Amygdala (tissue), 56 donors: ENCODE measurements at regions not wholly inside any gene's neighbourhood (a gene's known extent, or its start where the extent isn't known, plus 50 kb on each side); places are given as distances from the start of the nearest gene placed in this dataset.
"Not testable (repeated sequence)": the region's sequence is repeated elsewhere in the genome, so short reads cannot be mapped to it uniquely, and the experiment has no call there.

Experiments used
- DNase-seq, 56 donors: peaks; one replicate each; lab custom pipeline; 2025; lab: John Stamatoyannopoulos, UW

DNA sequence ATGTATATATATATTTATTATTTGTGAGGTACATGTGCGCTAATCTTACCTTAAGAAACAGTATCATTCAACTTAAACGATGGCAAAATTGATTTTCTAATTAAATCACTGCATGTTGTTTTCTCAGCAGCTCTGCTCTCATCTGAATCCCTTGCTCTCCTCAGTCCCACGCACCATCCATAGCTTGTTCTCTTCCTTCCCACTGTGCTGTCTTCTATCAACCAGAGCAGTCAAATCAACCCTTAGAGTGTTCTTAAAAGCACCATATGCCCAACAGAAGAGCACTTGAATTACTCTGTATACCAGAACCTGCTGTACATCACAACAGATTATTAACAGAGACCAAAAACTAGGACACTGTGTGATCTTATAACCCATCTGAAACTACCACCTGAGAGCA lies 209.4 kb upstream of the G2E3 start:
- peak in 1 of 56 donors; percentile 3 for DNase-seq

DNA sequence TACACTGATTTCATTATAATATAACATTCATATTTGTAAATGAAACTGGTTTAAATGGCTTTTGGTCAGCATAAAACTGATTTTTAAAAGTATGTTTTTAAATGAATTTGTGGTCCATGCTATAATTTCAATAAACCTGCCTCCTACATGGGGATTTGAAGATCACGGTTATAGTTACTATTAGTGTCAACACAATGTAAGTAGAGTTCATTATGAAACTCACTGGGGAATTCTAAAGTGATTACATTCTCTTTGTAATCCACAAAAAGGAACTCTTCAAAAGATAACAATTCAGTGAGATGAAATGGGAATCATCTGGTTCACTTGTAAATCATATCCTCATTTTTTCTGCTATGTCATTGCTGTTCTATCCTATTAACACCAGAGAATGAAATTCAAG lies 204.5 kb upstream of the G2E3 start:
- no peak for DNase-seq

DNA sequence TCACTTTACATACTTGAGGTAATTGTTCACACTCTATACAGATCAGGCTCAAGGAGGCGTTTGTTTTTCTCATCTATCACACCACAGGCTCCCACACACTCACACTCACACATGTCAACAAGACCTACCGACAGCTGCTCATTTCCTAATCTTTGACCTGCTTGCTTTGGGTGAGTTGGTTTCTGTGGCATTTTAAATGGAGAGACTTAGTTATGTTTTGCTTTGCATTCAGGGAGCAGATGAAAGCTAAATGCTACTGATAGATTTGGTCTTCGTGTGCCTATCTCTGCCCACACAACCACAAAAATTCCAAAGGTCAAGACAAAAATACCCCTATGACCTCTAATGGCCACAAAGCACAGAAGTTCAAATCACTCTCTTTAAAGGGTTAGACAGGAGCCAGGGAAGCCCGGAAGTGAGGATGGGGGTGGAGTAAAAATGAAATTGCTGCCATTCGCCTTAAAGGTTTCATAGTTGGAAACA lies 203.5 kb upstream of the G2E3 start:
- DNase-seq: peak in 2 of 56 donors; percentile 1 to 6

DNA sequence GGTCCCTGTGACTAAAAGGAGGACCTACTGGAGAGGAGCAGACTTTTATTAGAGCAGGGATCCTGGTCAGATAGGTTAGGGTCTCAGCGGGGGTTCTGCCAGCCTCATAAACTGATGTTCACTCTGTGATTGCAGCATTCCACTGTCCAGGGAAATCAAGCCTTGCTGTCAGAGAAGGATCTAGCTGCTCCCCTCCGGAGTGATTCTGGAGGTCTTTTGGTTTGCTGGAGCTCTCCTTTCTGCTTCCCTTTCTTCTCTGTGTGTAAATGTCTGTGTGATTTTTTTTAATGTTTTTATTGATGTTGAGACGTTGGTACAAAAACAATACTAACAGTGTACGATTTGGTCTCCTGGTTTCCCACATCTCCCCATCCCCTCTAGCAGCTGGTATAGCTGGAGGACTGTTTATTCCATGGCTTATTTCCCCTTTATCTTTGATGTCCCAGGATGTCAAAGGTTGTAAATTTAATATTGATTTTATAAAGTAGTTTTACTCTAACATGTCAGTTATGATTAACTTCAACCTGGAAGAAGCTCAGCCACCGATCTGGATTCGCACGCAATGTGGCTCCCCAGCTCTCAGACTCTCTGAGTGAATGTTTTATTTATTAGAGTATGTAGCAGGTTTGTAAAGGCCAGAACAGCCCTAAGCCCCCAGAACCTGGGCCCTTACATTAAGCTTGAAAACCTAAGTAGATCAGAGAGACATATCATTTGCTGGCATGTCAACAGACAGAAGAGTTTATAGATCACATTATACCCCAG lies 202.3 kb upstream of the G2E3 start:
- no peak for DNase-seq

DNA sequence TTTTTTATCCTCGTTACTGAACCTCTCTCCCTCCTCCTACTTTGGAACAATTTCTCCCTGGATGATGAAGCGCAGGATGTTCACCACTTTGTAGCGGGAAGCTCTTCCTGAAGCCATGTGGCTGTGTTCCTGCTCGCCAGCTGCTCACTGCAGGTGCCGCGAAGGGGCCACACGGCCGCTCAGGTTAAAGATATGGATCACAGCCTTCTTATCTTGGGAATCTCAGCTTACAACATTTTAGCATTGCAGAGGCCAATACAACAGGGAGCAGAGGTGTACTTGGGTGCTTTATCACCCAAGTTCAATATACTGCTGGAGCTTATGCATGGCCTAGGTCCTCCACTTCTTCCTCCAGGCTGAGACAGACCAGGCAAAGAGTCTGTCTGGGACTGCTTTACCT lies 201.2 kb upstream of the G2E3 start:
- DNase-seq: no peak

DNA sequence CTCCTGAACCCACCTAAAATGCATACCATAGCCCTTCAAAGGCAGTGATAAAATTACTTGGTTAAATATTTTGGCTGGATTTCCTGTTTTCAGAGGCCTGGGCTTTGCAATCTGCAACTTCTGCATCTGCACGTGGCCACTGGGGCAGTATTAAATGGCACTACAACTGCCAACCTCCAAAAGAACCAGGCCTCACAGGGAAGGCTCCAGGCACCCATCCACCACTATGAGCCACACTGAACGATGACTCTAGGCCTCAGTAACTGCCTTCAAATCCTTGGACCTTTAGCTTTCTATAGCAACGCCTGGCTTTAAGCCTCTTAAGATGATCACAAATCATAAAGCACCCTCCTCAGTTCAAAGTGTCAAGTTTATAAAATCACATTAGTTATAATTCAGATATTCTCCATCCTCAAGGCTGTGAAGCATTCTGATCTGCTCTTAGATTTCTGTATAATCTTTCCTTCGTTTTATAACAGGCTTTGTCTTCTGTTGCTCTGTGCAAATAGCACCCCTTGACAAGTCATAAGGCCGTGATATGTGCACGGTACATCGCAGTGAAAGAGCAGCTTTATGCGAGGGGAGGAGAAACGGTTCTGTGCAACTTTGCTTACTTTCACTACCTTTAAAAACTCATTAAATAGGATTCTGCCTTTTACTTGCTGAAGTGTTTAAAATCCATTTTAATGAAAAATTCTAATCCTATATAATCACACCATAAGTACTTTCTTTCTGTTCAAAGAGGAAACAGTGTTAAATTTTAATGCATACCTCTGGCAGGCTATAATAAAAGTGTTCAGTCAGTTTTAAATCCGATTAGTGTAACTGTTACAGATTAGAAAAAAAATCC lies 196.4 kb upstream of the G2E3 start:
- no peak for DNase-seq

DNA sequence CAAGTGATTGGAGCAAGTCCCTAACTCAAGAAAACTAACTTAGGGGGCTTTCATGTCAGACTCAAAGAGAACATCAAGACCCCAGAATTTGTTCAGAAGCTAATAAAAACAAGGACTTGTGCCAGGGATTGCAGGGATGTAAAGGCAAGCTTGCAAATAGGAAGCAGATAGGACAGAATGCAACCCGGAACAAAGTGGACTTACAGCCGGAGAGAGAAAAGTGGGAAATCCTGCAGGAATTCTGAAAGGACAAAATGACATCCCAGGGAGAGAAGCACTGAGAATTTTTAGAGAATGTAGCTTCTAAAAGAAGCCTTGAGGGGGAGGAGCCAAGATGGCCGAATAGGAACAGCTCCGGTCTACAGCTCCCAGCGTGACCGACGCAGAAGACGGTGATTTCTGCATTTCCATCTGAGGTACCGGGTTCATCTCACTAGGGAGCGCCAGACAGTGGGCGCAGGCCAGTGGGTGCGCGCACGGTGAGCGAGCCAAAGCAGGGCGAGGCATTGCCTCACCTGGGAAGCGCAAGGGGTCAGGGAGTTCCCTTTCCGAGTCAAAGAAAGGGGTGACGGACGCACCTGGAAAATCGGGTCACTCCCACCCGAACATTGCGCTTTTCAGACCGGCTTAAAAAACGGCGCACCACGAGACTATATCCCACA lies 195.6 kb upstream of the G2E3 start:
- DNase-seq: not testable (repeated sequence)

DNA sequence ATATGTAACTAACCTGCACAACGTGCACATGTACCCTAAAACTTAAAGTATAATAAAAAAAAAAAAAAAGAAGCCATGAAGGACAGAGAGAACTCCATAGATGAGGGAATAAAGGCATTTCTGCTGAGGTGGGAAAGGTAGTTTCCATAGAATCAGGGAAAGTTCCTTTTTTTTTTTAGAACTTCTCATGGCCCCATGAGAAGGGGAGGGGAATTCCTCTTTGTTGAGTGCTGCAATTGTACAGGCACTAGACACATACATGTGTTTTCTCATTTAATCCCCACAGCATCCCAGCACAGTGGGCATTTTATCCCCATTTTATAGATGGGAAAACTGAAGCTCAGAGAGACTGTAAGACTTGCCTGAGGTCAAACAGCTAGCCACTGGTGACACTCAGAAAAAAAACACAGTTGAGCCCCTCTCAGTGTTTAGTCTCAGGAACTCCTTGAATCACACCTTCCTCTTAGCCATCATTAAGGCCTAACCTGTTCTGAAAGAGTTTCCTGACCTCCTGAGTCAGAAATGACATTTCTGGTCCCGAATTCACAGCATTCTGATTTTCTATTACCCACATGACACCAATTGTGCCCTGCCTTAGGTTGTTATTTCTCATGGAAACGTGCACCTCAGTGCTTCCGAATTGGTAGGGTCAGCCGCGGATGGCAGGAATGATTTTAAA lies 189.3 kb upstream of the G2E3 start:
- DNase-seq: no peak

DNA sequence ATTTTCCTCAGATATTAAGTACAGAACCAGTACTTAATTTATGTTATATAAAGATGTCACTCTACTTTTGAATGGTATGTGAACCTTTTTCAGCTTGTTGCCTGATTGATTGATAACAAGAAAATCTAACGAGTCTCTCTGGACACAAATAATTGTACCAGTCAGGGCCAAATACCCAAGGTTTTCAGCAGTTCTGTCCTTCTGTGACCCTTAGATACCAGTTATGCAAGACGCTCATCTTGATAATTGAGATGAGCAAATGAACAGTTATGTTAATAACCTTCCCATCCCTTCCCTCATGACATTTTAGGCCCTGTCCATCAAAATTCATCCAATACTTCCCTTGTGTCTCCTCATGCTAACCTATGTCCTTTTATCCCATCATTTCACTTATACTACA lies 185.9 kb upstream of the G2E3 start:
- DNase-seq: no peak

DNA sequence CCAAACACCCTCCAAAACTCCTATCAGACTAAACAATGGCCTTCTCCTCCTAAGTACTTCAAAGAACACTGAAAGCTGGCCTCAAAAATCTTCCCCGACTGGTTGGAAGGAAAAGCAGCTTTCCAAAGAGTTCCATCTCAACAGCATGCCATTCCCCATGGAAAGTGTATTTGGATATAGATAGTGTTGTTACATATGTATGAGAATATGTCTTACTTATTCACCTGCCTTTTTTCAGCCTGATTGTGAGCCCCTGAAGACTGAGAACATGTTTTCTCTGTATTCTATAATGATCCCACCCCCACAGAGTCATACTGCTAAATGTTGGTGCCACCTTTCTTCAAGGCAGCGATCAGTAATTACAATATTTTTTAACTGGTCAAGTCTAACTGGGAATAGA lies 185.4 kb upstream of the G2E3 start:
- DNase-seq: no peak

DNA sequence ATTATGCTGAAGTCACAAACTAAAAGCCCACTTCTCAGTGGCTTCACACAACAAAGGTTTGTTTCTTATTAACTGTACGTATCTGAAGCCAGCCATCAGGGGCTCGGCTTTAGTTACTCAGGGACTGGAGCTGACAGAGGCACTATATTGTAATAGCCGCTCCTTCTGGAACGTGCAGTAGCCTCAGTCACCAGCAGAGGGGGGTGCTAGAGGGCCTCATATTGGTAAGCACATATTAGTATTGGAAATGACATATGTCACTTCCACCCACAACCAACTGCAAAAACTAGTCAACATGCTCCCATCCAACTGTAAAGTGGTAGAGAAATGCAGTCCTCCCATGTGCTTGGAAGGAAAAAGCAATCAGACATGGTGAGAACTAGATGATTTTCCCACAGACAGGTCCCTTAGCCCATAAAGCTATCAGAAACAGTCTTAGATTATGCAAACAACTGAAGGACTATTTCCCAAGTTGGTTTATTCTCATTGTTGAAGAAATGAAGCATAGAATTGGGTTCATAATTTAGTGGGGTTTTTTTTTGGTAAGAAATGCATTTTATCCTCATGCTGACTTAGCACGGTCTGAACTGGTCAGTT lies 183.6 kb upstream of the G2E3 start:
- DNase-seq: peak in 28 of 56 donors; percentile 1 to 66 (median 13)

DNA sequence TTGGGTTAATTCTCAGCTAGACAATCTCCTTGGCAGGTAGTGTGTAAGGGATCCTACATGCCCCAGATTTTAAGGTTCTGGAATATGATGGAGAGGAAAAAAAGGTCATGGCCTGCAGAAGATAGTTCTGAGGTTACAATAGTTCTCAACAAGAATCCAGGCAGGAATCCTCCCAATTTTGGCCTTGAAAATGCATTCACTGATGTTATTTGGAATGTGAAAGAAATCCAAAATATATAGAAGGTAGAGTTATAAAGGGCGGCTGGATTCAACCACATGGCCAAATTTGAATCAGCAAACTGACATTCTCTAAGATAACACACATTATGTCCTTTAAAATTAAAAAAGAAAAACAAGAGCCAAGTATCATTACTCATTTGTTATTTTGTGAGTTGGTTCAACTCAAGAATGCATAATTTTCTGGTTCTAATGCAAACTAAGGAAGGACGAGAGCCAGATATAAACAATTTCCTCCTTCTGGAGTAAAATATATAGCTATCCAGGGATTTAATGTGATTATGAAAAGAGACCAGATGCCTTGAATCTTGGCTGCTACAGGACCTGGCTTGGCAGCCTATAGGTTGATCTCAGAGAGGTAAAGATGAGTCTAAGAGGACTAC lies 177.0 kb upstream of the G2E3 start:
- DNase-seq: no peak

DNA sequence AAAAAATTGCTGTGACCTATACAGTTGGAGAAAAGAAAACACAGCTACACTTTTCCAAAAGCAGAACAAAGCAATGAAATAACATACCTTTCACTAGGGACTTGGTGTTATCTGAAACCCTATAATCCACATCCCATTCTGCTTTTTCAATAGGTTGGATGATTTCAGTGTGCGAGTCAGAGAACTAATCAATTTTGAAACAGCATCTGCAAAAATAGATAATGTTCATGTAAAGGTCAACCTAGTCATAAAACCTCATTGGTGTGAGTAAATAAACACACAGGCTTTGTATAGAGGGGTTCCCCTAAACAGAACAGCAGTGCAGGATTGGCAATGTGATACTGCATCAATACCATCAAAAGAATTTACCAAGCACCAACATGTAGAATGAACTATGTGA lies 173.0 kb upstream of the G2E3 start:
- DNase-seq: no peak

DNA sequence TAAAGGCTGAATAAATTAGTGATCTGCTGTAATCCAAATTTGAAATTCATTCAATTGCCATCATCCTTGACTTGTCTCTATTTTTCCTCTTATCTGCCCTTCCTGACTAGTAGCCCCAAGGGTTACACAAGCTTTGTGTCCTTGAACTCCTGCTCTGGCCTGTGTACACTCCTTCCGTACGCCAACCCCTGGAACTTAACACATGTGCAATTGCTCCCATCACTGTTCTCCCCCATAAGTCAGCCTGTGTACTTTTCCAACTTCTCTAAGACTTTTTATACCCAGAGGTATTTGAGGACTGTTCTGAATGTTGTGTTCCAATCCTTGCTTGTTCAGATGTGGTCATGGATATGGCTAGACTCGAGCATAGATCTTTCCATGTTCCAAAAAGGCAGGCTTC lies 171.1 kb upstream of the G2E3 start:
- DNase-seq: no peak

DNA sequence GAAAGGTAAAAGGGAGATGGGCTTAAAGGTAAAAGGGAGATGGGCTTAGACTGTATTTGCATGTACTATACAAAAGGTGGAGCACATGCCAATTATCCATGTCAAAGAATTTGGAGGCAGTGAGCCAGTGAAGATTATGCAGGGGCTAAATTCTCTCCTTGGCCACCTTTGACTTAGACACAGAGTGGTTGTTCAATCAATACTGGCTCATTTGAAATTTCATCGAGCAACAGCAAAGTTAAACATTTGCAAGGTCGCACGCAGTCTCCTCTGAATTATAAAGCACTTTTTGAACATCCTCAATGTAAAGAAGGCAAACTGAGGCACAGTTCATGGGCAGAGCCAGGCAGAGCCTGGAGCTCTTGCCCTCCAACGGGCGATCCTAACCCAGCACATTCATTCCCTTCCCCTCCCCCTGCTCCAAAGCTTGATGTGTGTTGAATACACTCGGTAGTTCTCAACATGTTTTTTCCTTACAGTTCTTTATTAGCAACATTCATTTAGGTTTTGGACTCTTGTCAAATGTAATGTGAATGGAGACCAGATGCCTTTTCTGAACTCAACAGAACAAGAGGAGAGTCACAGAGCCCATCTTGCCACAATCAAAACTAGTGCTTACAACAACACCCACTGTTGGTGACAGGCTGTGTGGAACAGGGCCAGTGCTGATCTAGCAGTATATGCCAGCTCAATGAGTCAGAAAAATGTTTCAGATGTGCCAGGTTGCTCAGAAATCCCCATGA lies 169.7 kb upstream of the G2E3 start:
- DNase-seq: peak in 31 of 56 donors; percentile 3 to 69 (median 20)

DNA sequence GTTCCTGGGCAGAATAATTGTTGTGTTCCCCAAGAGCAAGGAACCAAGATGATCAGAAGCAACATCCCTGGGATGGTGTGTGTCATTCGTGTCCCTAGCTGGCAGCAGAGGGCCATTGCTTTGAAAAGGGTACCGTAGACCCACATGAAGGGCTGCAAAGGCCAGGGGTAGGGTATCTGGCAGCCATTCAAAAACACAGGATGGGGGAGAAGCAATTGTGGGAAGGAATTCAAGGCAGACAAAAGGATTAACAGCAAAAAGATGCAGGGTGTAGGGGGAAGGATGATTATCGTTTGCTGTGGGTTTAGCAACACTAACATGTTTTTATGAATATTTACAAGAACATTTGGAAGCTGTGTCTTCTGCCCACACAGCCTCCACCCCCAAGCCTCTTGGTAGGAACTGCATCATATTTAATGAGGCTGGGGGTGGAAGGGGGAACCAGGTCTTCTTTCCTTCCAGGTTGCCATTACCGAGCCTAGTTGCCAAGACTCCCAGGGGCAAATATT lies 169.0 kb upstream of the G2E3 start:
- peak in 10 of 56 donors; percentile 4 to 65 (median 25) for DNase-seq

DNA sequence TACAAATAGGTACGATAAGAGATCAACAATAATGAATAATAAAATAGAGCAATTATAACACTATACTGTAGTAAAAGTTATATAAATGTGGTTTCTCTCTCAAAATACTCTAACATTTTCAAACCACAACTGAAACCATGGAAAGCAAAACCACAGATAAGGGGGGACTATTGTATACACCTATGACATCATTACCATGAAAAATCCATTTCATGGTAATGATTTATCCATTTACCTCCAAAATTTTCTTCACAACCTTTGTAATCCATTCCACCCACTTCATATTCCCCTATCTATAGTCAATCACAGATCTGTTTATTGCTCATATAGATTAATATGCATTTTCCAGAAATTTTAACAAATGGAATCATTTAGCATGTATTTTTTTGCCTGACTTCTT lies 163.9 kb upstream of the G2E3 start:
- no peak for DNase-seq

DNA sequence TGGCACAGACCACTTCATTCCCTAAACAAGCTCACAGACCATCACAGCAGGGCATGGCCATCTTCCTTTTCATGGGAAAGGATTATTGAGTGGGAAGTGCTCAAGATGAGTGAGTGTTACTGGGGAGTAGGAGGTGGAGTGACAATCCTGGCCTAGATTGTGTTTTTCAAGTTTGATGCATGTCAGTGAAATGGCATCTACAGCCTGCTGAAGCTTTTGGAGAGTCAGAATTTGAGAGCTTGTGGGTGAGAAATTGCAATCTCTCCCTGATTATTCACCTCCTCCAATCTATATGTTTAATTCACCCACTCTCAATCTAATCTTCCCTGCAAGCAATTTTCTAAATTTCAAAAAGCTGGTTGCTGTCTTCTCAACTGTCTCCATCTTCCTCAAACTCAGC lies 156.1 kb upstream of the G2E3 start:
- peak in 3 of 56 donors; percentile 0 to 4 (median 2) for DNase-seq

DNA sequence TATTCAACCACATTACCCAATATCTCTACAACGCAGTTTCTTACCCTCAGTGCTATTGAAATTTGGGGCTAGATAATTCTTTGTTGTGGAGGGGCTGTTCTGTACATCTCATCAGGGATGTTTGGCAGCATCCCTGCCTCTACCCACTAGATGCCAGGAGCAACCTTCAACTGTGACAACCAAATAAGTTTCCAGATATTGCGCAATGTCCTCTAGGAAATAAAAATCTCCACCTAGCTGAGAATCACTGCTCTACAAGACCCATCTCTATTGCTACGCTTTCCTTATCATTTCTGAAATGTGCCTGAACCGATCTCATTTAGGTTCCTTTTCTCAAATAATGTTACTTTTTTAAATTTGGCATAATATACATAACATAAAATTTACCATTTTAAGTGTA lies 155.2 kb upstream of the G2E3 start:
- DNase-seq: no peak
